ENCODE measurements at regions not wholly inside any gene's neighbourhood (a gene's known extent, or its start where the extent isn't known, plus 50 kb on each side); places are given as distances from the start of the nearest gene placed in this dataset.

GRCh38 chr4:35525192-35525978, 718.9 kb downstream of the ARAP2 start:
- Histone ChIP-seq H3K27ac (no peak overlapping the region), H3K79me2 (no peaks in the 10 kb centered on the region), H3K9ac (no peak overlapping the region), H3K9me3 (ENCODE audit: control insufficient read depth, low read length) (no peaks in the 10 kb centered on the region), H2AFZ (no peak overlapping the region), H3K36me3 (ENCODE audit: control insufficient read depth, insufficient read depth, low read length) (no peaks in the 10 kb centered on the region), H3K27me3 (ENCODE audit: control insufficient read depth, insufficient read depth, low read length) (no peaks in the 10 kb centered on the region), H3K4me2 (ENCODE audit: low read length) (no peak overlapping the region), H3K4me1 (no peaks in the 10 kb centered on the region), H3K4me3 (ENCODE audit: low read depth, low read length) (no peak overlapping the region)
- no peak for TF ChIP-seq CTCF (IDR thresholded peaks at IDR 0.05)

DNA sequence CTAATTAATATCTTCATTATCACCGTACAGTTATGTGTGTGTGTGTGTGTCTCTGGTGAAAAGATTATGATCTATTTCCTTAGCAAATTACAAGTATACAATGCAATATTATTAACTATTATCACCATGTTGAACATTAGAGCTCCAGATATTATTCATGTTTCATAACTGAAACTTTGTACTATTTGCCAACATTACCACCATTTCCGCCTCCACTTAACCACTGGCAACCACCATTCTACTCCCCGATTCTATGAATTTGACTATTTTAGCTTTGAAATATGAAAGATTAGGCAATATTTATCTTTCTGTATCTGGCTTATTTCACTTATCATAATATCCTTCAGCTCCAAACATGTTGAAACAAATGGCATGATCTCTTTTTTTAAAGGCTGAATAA, 717.9 kb downstream of the ARAP2 start:
- no peaks in the 10 kb centered on the region for H3K36me3 ChIP-seq (ENCODE audit: control insufficient read depth, insufficient read depth, low read length)

GRCh38 chr4:35534962-35535361, 709.4 kb downstream of the ARAP2 start:
- Histone ChIP-seq H2AFZ (no peak overlapping the region), H3K9me3 (ENCODE audit: control insufficient read depth, low read length) (no peaks in the 10 kb centered on the region), H3K27me3 (ENCODE audit: control insufficient read depth, insufficient read depth, low read length) (no peaks in the 10 kb centered on the region), H3K4me2 (ENCODE audit: low read length) (no peak overlapping the region), H3K36me3 (ENCODE audit: control insufficient read depth, insufficient read depth, low read length) (no peaks in the 10 kb centered on the region), H3K27ac (no peak overlapping the region), H3K9ac (no peak overlapping the region), H3K4me3 (ENCODE audit: low read depth, low read length) (no peak overlapping the region), H3K4me1 (no peaks in the 10 kb centered on the region), H3K79me2 (no peaks in the 10 kb centered on the region)
- TF ChIP-seq CTCF (IDR thresholded peaks at IDR 0.05), result no peak

More for the DNA sequence above, 717.9 kb downstream of the ARAP2 start:
- H3K27me3 ChIP-seq (ENCODE audit: control insufficient read depth, insufficient read depth, low read length), result no peaks in the 10 kb centered on the region
- no peaks in the 10 kb centered on the region for H3K79me2 ChIP-seq
- no peak for TF ChIP-seq CTCF (IDR thresholded peaks at IDR 0.05)
- H3K9ac ChIP-seq, result no peak overlapping the region
- H3K4me3 ChIP-seq (ENCODE audit: low read depth, low read length), result no peak overlapping the region
- H3K4me1 ChIP-seq, result no peaks in the 10 kb centered on the region
- no peak overlapping the region for H2AFZ ChIP-seq
- H3K27ac ChIP-seq, result no peak overlapping the region
- no peak overlapping the region for H3K4me2 ChIP-seq (ENCODE audit: low read length)
- H3K9me3 ChIP-seq (ENCODE audit: control insufficient read depth, low read length), result no peaks in the 10 kb centered on the region

GRCh38 chr4:35538807-35539206, 705.5 kb downstream of the ARAP2 start:
- Histone ChIP-seq H3K27me3 (ENCODE audit: control insufficient read depth, insufficient read depth, low read length) (no peaks in the 10 kb centered on the region), H3K4me3 (ENCODE audit: low read depth, low read length) (no peak overlapping the region), H3K27ac (no peak overlapping the region), H3K4me2 (ENCODE audit: low read length) (no peak overlapping the region), H3K4me1 (no peaks in the 10 kb centered on the region), H3K36me3 (ENCODE audit: control insufficient read depth, insufficient read depth, low read length) (no peaks in the 10 kb centered on the region), H3K9ac (no peak overlapping the region), H2AFZ (no peak overlapping the region), H3K9me3 (ENCODE audit: control insufficient read depth, low read length) (no peaks in the 10 kb centered on the region), H3K79me2 (no peaks in the 10 kb centered on the region)
- no peak for TF ChIP-seq CTCF (IDR thresholded peaks at IDR 0.05)
